Keratinocyte (primary cell): ENCODE measurements at regions not wholly inside any gene's neighbourhood (a gene's known extent, or its start where the extent isn't known, plus 50 kb on each side); places are given as distances from the start of the nearest gene placed in this dataset.

ENCODE experiments used
- DNase-seq: peaks from one replicate; pipeline ENCODE4 v3.0.0-alpha.2; 2011; ENCODE audit warnings: low read depth, missing footprints, low spot score
- FAIRE-seq: peaks from 2 replicates; lab custom pipeline; 2011; peaks lifted over from hg19 to GRCh38; lab: Jason Lieb, UNC
- H2AFZ ChIP-seq: 2 replicates; pipeline ENCODE4 v1.6.0; 2012; ENCODE audit warnings: low read length, control low read depth, inconsistent platforms; ENCODE audit not compliant: control insufficient read depth
- H3K27ac ChIP-seq: 2 replicates; pipeline ENCODE4 v1.5.1; 2011; ENCODE audit warnings: low read length; ENCODE audit not compliant: control insufficient read depth, insufficient read depth
- H3K27me3 ChIP-seq: 3 replicates; pipeline ENCODE4 v1.6.0; 2011; ENCODE audit warnings: low read length; ENCODE audit not compliant: control insufficient read depth, insufficient read depth; ENCODE audit errors: extremely low read depth
- H3K36me3 ChIP-seq, 2 experiments: 2 replicates in 1 of 2; 3 replicates in 1 of 2; pipeline ENCODE4 v1.5.1; 2011; ENCODE audit warnings: low read length in 2 of 2, mild to moderate bottlenecking in 1 of 2; ENCODE audit not compliant: control insufficient read depth in 2 of 2, insufficient read depth in 2 of 2; ENCODE audit errors: extremely low read depth in 1 of 2
- H3K4me1 ChIP-seq: 3 replicates; pipeline ENCODE4 v1.5.1; 2011; ENCODE audit warnings: low read length; ENCODE audit not compliant: control insufficient read depth, insufficient read depth; ENCODE audit errors: extremely low read depth
- H3K4me2 ChIP-seq: 3 replicates; pipeline ENCODE4 v1.6.0; 2011; ENCODE audit warnings: low read depth, low read length; ENCODE audit not compliant: control insufficient read depth, insufficient read depth; ENCODE audit errors: extremely low read depth
- H3K4me3 ChIP-seq, 3 experiments: fragments of 200-600 bp in 1 of 3; sonication (generic) in 1 of 3; 2 replicates in 2 of 3; 3 replicates in 1 of 3; pipeline ENCODE4 v1.5.1; 2011 to 2016; ENCODE audit warnings: low read length in 3 of 3, mild to moderate bottlenecking in 3 of 3, control low read depth in 2 of 3, inconsistent platforms in 1 of 3, low read depth in 1 of 3, mixed read lengths in 1 of 3, mixed run types in 1 of 3, moderate library complexity in 1 of 3; ENCODE audit not compliant: control insufficient read depth in 2 of 3, insufficient read depth in 2 of 3; ENCODE audit errors: extremely low read depth in 1 of 3
- H3K79me2 ChIP-seq: 2 replicates; pipeline ENCODE4 v1.6.0; 2012; ENCODE audit warnings: low read length; ENCODE audit not compliant: control insufficient read depth, insufficient read depth
- H3K9ac ChIP-seq: 3 replicates; pipeline ENCODE4 v1.6.0; 2011; ENCODE audit warnings: low read length; ENCODE audit not compliant: control insufficient read depth, insufficient read depth; ENCODE audit errors: extremely low read depth
- H3K9me1 ChIP-seq: 3 replicates; pipeline ENCODE4 v1.6.0; 2011; ENCODE audit warnings: low read length; ENCODE audit not compliant: control insufficient read depth, insufficient read depth; ENCODE audit errors: extremely low read depth
- H3K9me3 ChIP-seq: 2 replicates; pipeline ENCODE4 v1.5.1; 2012; ENCODE audit warnings: low read depth, low read length; ENCODE audit not compliant: control insufficient read depth
- H4K20me1 ChIP-seq: 3 replicates; pipeline ENCODE4 v1.6.0; 2011; ENCODE audit warnings: low read length; ENCODE audit not compliant: control insufficient read depth, insufficient read depth; ENCODE audit errors: extremely low read depth
- CTCF ChIP-seq, 3 experiments: IDR thresholded peaks in 1 of 3; conservative IDR thresholded peaks in 1 of 3; optimal IDR thresholded peaks in 1 of 3; 2 replicates in 2 of 3; 3 replicates in 1 of 3; pipeline versions ENCODE3 to v1.5.1; 2011; ENCODE audit warnings: low read length in 3 of 3, mild to moderate bottlenecking in 3 of 3, moderate library complexity in 2 of 3, control low read depth in 1 of 3, inconsistent platforms in 1 of 3; ENCODE audit not compliant: insufficient read depth in 2 of 3; ENCODE audit errors: extremely low read depth in 1 of 3
- EZH2 ChIP-seq: IDR thresholded peaks from one replicate; pipeline ENCODE4 v1.6.1; 2012; ENCODE audit warnings: inconsistent platforms, mild to moderate bottlenecking, low read length, moderate library complexity
- dilution Hi-C: fragments of 300-500 bp; cut with MboI; formaldehyde crosslinking; loops from one replicate; pipeline ENCODE4 v1.7.0; 2020; ENCODE audit warnings: low sequenced_read_pairs; ENCODE audit not compliant: extremely low pct_ligation_motif_present

- H2AFZ ChIP-seq: no peak overlapping the region
- H3K27me3 ChIP-seq: no peaks in the 10 kb centered on the region
- H3K4me2 ChIP-seq: no peak overlapping the region
- H3K36me3 ChIP-seq: no peaks in the 10 kb centered on the region
- H3K4me1 ChIP-seq: no peaks in the 10 kb centered on the region
- no peak overlapping the region for H3K9ac ChIP-seq
- H3K79me2 ChIP-seq: no peaks in the 10 kb centered on the region
- no peak overlapping the region for H3K27ac ChIP-seq
- no peak overlapping the region for H3K4me3 ChIP-seq
- TF ChIP-seq EZH2: no peak
- H3K9me1 ChIP-seq: no peaks in the 10 kb centered on the region
- no peaks in the 10 kb centered on the region for H4K20me1 ChIP-seq
- H3K9me3 ChIP-seq: no peaks in the 10 kb centered on the region
- dilution Hi-C loops: no loop called here
- FAIRE-seq: no peak
- no peak for DNase-seq
Observed at GRCh38 chr2:180146114-180146513, 139.0 kb upstream of the CWC22 start.

- Histone ChIP-seq H4K20me1 (no peaks in the 10 kb centered on the region), H3K9me3 (no peaks in the 10 kb centered on the region), H3K79me2 (no peaks in the 10 kb centered on the region), H3K4me3 (no peak overlapping the region), H2AFZ (no peak overlapping the region), H3K36me3 (no peaks in the 10 kb centered on the region), H3K27ac (no peak overlapping the region), H3K9ac (no peak overlapping the region), H3K4me1 (no peaks in the 10 kb centered on the region), H3K27me3 (no peaks in the 10 kb centered on the region), H3K4me2 (no peak overlapping the region), H3K9me1 (no peaks in the 10 kb centered on the region)
- DNase-seq: no peak
- no peak for TF ChIP-seq EZH2
- TF ChIP-seq CTCF (optimal IDR thresholded peaks at IDR 0.05 in 1 of 3, IDR thresholded peaks at IDR 0.05 in 1 of 3, conservative IDR thresholded peaks at IDR 0.05 in 1 of 3; ENCODE audit: extremely low read depth in 1 of 3, insufficient read depth in 2 of 3, low read length in 3 of 3): no peak
- FAIRE-seq: no peak
- dilution Hi-C loops: no loop called here
Observed at GRCh38 chr2:180145163-180145562, 138.1 kb upstream of the CWC22 start.

- DNase-seq (no peak), FAIRE-seq (no peak)
- Histone ChIP-seq H3K27ac (no peak overlapping the region), H3K36me3 (no peaks in the 10 kb centered on the region), H3K4me3 (no peak overlapping the region), H3K9me1 (no peaks in the 10 kb centered on the region), H3K27me3 (no peaks in the 10 kb centered on the region), H3K9ac (no peak overlapping the region), H2AFZ (no peak overlapping the region), H3K4me2 (no peak overlapping the region), H3K79me2 (no peaks in the 10 kb centered on the region), H3K9me3 (no peaks in the 10 kb centered on the region), H3K4me1 (no peaks in the 10 kb centered on the region), H4K20me1 (no peaks in the 10 kb centered on the region)
- TF ChIP-seq CTCF (optimal IDR thresholded peaks at IDR 0.05 in 1 of 3, IDR thresholded peaks at IDR 0.05 in 1 of 3, conservative IDR thresholded peaks at IDR 0.05 in 1 of 3; ENCODE audit: extremely low read depth in 1 of 3, insufficient read depth in 2 of 3, low read length in 3 of 3): no peak
- TF ChIP-seq EZH2: no peak
- dilution Hi-C loops: no loop called here
Observed at GRCh38 chr2:180144338-180144813, 137.3 kb upstream of the CWC22 start.
